Progenitor cell of endocrine pancreas (in vitro differentiated cells): ENCODE measurements at regions not wholly inside any gene's neighbourhood (a gene's known extent, or its start where the extent isn't known, plus 50 kb on each side); places are given as distances from the start of the nearest gene placed in this dataset.

ENCODE experiments used
- DNase-seq: peaks from one replicate; pipeline ENCODE4 v3.0.0; 2021; ENCODE audit warnings: low spot score; ENCODE audit not compliant: unreplicated experiment
- H3K27ac Mint-ChIP-seq: 2 replicates; pipeline ENCODE4 v1.8.0; 2021; ENCODE audit warnings: mild to moderate bottlenecking, moderate library complexity, mixed read lengths
- H3K27me3 Mint-ChIP-seq: 2 replicates; pipeline ENCODE4 v1.8.0; 2021; ENCODE audit warnings: mixed read lengths
- H3K36me3 Mint-ChIP-seq: 2 replicates; pipeline ENCODE4 v1.8.0; 2022; ENCODE audit warnings: mixed read lengths; ENCODE audit not compliant: insufficient read depth
- H3K4me1 Mint-ChIP-seq: 2 replicates; pipeline ENCODE4 v1.8.0; 2021; ENCODE audit warnings: low read depth, mixed read lengths
- H3K4me3 Mint-ChIP-seq: 2 replicates; pipeline ENCODE4 v1.8.0; 2021; ENCODE audit warnings: low read depth, mild to moderate bottlenecking, moderate library complexity, mixed read lengths
- H3K9me3 Mint-ChIP-seq: 2 replicates; pipeline ENCODE4 v1.8.0; 2021; ENCODE audit warnings: low read depth, mixed read lengths
- TF ChIP-seq, protein P1 (sequence below): fragments of 200-600 bp; sonication (generic); IDR thresholded peaks from one replicate; pipeline ENCODE4 v1.5.0; 2021; ENCODE audit warnings: antibody characterized with exemption, mild to moderate bottlenecking; ENCODE audit not compliant: unreplicated experiment

DNA sequence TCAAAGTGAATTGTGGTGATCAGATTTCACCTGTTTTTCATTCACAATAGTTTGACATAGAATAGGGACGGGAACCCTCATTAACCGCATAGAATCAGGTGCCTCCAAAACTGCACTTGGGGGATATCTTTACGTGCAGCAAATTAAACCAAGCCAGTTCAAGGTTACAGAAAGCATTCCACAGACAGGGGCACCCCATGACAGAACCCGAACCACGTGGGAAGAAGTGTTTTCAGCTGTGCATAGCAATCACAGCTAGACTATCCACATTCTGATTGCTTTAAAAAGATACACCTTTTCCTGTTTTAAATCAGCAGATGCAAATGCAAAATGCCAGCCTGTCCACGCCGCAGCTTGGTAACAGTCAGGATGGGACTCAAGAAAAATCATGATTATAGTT lies 205.8 kb downstream of the ANAPC1 start:
- H3K27ac Mint-ChIP-seq = no peak overlapping the region
- peaks cover 11% of the 10 kb centered on the region for H3K4me1 Mint-ChIP-seq
- H3K4me3 Mint-ChIP-seq = no peak overlapping the region
- H3K9me3 Mint-ChIP-seq = no peaks in the 10 kb centered on the region
- H3K36me3 Mint-ChIP-seq = peaks cover 1% of the 10 kb centered on the region
- DNase-seq = no peak
- TF ChIP-seq, protein P1, sequence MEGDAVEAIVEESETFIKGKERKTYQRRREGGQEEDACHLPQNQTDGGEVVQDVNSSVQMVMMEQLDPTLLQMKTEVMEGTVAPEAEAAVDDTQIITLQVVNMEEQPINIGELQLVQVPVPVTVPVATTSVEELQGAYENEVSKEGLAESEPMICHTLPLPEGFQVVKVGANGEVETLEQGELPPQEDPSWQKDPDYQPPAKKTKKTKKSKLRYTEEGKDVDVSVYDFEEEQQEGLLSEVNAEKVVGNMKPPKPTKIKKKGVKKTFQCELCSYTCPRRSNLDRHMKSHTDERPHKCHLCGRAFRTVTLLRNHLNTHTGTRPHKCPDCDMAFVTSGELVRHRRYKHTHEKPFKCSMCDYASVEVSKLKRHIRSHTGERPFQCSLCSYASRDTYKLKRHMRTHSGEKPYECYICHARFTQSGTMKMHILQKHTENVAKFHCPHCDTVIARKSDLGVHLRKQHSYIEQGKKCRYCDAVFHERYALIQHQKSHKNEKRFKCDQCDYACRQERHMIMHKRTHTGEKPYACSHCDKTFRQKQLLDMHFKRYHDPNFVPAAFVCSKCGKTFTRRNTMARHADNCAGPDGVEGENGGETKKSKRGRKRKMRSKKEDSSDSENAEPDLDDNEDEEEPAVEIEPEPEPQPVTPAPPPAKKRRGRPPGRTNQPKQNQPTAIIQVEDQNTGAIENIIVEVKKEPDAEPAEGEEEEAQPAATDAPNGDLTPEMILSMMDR = no peak
- H3K27me3 Mint-ChIP-seq = no peaks in the 10 kb centered on the region

DNA sequence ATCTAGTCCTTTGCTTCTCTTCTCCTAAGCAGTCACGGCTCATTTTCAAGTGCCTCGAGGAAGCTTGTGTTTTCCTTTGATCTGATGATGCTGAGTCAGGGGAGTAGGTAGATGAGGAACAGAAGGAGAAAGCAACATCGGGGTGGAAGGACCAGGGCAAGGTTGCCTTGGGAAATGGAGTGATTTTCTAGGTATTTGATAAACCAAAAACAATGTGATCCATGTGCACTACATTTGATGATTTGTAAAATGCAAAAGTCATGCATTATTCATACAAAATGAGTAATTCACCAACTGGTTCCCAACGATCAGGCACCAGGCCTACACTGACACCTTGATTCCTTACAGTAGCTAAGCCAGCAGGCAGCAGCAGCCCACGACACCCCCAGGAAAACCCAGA lies 205.3 kb downstream of the ANAPC1 start:
- H3K27me3 Mint-ChIP-seq = no peaks in the 10 kb centered on the region
- H3K9me3 Mint-ChIP-seq = no peaks in the 10 kb centered on the region
- TF ChIP-seq, protein P1 = no peak
- no peak overlapping the region for H3K4me3 Mint-ChIP-seq
- DNase-seq = no peak
- H3K36me3 Mint-ChIP-seq = peaks cover 1% of the 10 kb centered on the region
- H3K27ac Mint-ChIP-seq = no peak overlapping the region
- peaks cover 8% of the 10 kb centered on the region for H3K4me1 Mint-ChIP-seq

DNA sequence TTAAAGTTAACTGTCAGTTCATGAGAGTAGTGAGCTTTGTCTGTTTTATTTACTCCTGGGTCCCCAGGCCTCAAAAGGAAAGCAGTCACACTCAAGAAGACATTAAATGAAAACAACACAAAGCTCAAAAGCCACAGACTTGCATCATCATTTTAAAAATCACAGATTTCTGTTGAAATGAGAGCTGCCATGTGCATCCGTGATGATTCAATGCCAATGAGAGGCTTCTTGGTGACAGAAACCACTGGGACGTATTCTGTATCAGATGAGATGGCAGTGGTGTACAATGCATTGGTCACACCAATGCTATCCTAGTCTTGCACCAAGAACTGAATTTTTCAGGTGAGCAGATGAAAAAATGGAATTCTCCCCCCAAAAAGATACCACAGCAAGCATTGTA lies 204.8 kb downstream of the ANAPC1 start:
- H3K27me3 Mint-ChIP-seq = no peaks in the 10 kb centered on the region
- no peak overlapping the region for H3K4me3 Mint-ChIP-seq
- no peak overlapping the region for H3K27ac Mint-ChIP-seq

DNA sequence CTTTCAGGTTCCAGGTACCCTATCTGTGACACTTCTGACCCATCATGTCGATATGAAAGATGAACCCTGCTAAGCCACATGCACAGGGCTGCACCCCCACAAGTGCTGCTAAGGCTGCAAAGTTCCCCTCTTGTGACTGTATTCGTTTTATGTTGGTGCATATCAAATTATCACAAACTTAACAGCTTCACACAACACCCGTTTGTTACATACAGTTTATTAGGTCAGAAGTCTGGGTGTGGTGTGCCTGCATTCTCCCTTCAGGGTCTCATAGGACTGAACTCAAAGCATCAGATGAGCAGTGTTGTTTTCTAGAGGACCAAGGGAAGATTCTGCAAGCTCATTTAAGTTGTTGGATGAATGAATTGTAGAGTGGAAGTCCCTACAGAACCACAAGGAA lies 199.4 kb downstream of the ANAPC1 start:
- H3K4me3 Mint-ChIP-seq = no peak overlapping the region
- peaks cover 3% of the 10 kb centered on the region for H3K9me3 Mint-ChIP-seq
- no peak for DNase-seq
- no peaks in the 10 kb centered on the region for H3K27me3 Mint-ChIP-seq
- no peak overlapping the region for H3K27ac Mint-ChIP-seq
- H3K4me1 Mint-ChIP-seq = no peaks in the 10 kb centered on the region
- TF ChIP-seq, protein P1 = no peak
- no peaks in the 10 kb centered on the region for H3K36me3 Mint-ChIP-seq

More for the DNA sequence above, 204.8 kb downstream of the ANAPC1 start:
- TF ChIP-seq, protein P1 = no peak
- Mint-ChIP-seq H3K36me3 (no peaks in the 10 kb centered on the region), H3K9me3 (no peaks in the 10 kb centered on the region), H3K4me1 (peaks cover 3% of the 10 kb centered on the region)
- DNase-seq = no peak

DNA sequence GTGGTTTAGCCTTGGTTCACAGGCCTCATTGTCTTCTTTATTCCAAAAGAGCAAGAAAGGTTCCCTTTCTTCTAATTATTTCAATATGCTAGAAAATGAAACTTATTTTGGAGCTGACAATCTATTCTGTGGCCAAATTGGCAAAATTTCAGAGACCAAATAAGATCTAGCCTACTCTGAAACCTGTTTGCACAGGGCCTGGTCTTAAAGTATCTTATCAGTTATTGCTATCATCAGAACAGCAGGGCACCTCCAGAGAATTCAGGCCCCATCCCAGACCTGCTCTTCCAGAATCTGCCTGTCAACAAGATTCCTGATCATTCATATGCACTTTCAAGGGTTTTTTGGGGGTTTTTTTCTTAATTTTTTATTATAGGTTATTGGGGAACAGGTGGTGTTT lies 198.7 kb downstream of the ANAPC1 start:
- H3K4me1 Mint-ChIP-seq = no peaks in the 10 kb centered on the region
- H3K27ac Mint-ChIP-seq = no peak overlapping the region
- H3K4me3 Mint-ChIP-seq = no peak overlapping the region
- TF ChIP-seq, protein P1 = no peak
- no peaks in the 10 kb centered on the region for H3K27me3 Mint-ChIP-seq
- H3K9me3 Mint-ChIP-seq = peaks cover 3% of the 10 kb centered on the region
- H3K36me3 Mint-ChIP-seq = no peaks in the 10 kb centered on the region
- no peak for DNase-seq
